SK-N-SH (cell line): ENCODE measurements at regions not wholly inside any gene's neighbourhood (a gene's known extent, or its start where the extent isn't known, plus 50 kb on each side); places are given as distances from the start of the nearest gene placed in this dataset.

Experiments used
- EZH2phosphoT487 ChIP-seq: fragments of 200-600 bp; sonication (generic); IDR thresholded peaks from 2 replicates; pipeline ENCODE4 v1.6.1; 2017; ENCODE audit warnings: low read depth, mixed run types, mild to moderate bottlenecking, antibody characterized with exemption, moderate library complexity, borderline replicate concordance
- NRF1 ChIP-seq: IDR thresholded peaks from 2 replicates; pipeline ENCODE4 v1.6.1; 2012; ENCODE audit warnings: low read depth, mild to moderate bottlenecking, low read length
- POLR2AphosphoS5 ChIP-seq: IDR thresholded peaks from 2 replicates; pipeline ENCODE4 v1.6.1; 2012; ENCODE audit warnings: low read depth, low read length
- TF ChIP-seq, protein P1 (sequence below): fragments of 200-600 bp; sonication (generic); IDR thresholded peaks from 2 replicates; pipeline ENCODE4 v1.6.1; 2017; ENCODE audit warnings: antibody characterized with exemption, mild to moderate bottlenecking, moderate library complexity
- TF ChIP-seq, protein P2 (sequence below): IDR thresholded peaks from 2 replicates; pipeline ENCODE4 v1.4.0; 2012; ENCODE audit warnings: low read depth

DNA sequence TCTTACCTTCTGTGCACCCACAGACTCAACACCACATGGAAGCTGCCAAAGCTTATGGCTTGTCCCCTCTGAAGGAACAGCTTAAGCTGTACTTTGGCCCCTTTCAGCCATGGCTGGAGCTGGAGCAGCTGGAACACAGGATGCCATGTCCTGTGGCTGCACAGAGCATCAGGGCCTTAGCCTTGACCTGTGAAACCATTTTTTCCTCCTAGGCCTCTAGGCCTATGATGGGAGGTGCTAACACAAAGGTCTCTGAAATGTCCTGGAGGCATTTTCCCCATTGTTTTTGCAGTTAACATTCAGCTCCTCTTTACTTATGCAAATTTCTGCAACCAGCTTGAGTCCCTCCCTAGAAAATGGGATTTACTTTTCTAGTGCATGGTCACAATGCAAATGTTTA, 461.4 kb upstream of the TYRP1 start:
- TF ChIP-seq, protein P1, sequence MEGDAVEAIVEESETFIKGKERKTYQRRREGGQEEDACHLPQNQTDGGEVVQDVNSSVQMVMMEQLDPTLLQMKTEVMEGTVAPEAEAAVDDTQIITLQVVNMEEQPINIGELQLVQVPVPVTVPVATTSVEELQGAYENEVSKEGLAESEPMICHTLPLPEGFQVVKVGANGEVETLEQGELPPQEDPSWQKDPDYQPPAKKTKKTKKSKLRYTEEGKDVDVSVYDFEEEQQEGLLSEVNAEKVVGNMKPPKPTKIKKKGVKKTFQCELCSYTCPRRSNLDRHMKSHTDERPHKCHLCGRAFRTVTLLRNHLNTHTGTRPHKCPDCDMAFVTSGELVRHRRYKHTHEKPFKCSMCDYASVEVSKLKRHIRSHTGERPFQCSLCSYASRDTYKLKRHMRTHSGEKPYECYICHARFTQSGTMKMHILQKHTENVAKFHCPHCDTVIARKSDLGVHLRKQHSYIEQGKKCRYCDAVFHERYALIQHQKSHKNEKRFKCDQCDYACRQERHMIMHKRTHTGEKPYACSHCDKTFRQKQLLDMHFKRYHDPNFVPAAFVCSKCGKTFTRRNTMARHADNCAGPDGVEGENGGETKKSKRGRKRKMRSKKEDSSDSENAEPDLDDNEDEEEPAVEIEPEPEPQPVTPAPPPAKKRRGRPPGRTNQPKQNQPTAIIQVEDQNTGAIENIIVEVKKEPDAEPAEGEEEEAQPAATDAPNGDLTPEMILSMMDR, result no peak
- TF ChIP-seq, protein P2, sequence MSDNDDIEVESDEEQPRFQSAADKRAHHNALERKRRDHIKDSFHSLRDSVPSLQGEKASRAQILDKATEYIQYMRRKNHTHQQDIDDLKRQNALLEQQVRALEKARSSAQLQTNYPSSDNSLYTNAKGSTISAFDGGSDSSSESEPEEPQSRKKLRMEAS, result no peak
- TF ChIP-seq POLR2AphosphoS5 (no peak), EZH2phosphoT487 (no peak), NRF1 (no peak)
